ENCODE measurements at regions not wholly inside any gene's neighbourhood (a gene's known extent, or its start where the extent isn't known, plus 50 kb on each side); places are given as distances from the start of the nearest gene placed in this dataset.
"Not testable (repeated sequence)": the region's sequence is repeated elsewhere in the genome, so short reads cannot be mapped to it uniquely, and the experiment has no call there.

DNA sequence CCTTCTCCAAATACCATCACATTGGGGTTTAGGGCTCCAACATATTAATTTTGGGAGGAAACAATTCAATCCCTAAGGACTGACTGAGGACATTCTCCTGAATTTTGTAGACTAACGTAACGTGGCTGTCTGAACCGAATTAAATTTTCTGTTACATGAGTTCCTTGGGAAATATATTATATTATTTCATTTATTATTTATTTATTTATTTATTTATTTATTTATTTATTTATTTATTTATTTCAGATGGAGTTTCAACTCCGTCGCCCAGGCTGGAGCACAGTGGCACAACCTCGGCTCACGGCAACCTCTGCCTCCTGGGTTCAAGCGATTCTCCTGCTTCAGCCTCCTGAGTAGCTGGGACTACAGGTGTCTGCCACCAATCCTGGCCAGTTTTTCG lies 193.2 kb upstream of the EXOC2 start:
- not testable (repeated sequence) for TF ChIP-seq ZNF138 (tag by site-specific recombination; IDR thresholded peaks at IDR 0.05; ENCODE audit: borderline replicate concordance); ZNF292 (tag by site-specific recombination; IDR thresholded peaks at IDR 0.05; ENCODE audit: borderline replicate concordance, low read depth); ZNF596 (tag by site-specific recombination; IDR thresholded peaks at IDR 0.05); CTCF (tag by site-specific recombination; IDR thresholded peaks at IDR 0.05)
